GM04503 (cell line): ENCODE measurements at regions not wholly inside any gene's neighbourhood (a gene's known extent, or its start where the extent isn't known, plus 50 kb on each side); places are given as distances from the start of the nearest gene placed in this dataset.

Source experiments
- DNase-seq: peaks from one replicate; pipeline ENCODE4 v3.0.0-alpha.2; 2012; ENCODE audit warnings: low read depth

DNA sequence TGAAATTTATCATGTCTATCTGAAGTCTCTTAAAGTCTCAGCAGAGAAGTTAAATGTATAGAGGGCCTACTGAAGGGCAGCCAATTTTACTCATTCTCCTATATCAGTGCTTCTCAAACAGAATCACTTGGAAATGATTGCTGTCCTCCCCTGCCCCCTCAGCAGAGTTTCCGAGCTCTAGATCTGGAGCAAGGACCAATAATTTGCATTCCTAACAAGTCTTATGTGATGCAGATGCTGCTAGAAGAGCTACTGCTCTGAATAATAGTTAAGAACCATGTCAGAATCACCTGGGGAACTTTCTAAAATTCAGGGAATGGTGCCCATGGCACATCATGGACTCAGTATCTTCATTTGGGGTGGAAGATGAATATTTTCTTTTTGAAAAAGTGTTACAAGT is 105.6 kb upstream of the EPHA4 start:
- no peak for DNase-seq

DNA sequence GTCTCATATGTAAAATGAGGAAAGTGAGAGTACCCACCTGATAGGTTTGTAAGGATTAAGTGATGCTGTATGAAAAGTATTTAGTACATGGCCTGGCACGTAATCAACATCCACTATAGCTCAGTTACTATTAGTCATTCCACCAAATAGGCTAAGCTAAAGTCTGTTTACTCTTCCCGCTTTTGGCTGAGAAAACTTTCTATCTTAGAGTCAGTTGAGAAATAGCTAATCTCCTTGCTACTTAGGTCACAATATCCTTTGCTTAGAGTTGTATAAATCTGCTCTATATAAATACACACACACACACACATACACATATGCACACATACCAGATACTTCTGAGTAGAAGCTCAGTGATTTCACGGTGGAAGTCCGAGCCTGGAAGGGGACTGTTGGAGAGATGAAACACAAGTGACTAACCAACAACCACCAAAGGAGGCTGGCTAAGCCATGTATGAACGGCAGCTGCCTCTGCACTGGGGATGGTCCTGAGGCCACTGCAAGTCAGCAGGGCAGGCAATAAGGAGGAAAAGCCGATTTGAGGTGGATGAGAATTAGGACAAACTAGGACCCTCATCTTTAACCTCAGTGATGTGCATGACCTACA is 104.6 kb upstream of the EPHA4 start:
- no peak for DNase-seq

DNA sequence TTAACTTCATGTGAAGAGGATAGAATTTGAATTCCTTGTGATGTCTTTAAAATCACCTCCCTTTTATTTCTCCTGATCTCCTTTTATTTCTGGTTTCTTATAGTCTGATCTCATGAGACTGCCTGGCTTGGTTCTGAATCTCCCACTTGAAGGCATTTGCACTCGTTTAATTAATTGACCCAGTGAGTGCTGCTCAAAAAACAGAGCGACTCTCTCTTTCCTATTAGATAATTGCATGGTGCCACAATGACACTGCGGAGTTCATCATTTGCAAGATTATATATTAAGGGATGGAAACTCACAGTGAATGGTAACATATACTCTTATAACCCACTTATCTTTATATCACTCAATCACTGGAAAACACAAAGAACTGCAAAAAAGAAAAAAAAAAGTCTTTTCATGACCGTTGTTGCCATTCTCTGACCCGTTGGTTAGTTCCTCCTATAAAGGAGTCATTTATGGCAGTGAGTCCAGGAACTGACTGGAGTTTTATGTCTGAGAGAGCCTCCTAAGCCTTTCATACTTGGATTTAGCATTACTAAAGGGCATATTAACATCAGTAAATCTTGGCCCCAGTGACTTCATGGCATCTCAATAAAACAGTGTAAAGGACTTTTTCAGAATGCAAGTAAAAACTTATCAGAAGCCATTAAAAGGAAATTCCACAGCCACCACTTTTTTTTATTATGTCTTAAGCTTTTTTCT is 103.3 kb upstream of the EPHA4 start:
- DNase-seq = no peak

DNA sequence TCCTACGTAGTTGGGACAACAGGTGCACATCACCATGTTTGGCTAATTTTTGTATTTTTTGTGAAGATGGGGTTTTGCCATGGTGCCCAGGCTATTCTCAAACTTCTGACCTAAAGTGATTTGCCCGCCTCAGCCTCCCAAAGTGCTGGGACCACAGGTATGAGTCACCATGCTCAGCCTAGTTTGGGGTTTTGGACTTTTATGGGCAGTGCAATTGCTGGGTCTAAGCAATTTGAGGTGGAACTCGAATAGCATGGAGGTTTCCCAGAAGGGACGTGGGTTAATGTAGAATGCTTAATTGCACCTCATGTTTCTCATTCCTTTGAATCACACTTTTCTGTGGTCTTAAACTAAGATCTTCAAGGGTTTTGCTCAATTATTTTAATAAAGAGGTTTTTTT is 102.3 kb upstream of the EPHA4 start:
- DNase-seq = no peak

DNA sequence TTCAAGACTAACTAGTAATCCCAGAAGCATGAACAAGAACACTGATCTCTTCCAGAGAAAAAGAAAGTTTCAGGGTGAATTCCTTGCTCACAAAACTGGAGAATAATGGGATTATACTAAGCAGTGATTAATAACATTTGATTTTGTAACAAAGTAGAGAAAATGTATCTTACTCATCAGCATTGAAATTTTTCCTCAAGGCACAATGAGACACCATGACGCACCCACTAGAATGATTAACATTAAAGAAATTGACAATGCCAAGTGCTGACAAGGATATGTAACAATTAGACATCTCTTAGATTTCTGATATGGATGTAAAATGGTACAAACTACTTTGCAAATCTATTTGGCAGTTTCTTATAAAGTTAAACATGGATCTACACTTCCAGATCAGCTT is 101.1 kb upstream of the EPHA4 start:
- DNase-seq = no peak

DNA sequence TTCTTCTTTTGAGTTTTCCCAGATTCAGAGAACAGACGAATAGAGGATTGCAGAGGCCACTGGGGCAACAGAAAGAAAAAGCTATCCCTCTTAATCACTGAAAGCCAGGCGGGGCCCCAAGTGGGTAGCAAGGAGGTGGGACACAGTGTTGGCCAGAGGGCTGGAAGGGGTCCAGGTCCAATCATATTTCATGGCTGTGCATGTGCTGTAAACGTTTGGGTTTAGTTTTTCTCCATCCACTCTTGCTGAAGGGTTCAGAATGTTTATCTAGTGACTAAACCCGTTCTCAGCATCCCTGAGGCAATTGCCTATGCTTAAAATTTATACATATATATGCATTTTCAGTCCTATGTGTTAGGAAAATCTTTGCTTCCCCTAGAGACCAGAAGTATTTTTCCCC is 99.4 kb upstream of the EPHA4 start:
- DNase-seq = no peak

DNA sequence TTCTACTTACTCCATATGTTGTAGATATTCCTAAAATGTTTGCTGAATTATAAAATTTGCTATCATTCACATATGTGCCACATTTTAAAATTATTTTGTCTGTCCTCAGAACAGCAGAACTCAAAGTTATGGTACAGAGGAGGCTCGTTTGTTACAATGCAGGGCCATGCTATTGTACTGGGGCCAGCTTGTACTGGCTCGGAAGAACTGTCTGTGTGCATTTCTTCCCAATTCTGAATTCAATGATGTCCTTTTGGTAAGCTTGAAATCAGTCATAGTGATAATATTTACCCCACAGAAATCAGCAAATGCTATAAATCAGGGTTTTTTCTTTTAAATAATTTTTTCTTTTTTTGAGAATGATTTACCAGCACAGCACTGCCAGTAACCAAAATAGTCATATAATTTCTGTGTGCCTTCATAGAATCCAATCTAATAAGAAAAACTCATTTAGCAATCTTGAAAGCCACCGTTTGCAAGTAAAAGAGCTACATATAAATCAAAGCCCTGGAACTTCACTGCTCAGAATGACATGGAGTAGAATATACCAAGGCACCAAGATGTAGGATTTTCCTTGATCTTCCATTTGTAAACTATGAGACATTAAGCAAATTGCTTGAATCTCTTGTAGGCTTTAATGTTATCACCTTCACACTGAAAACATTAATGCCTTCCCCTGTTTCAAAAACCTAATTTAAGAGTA is 90.7 kb upstream of the EPHA4 start:
- no peak for DNase-seq

DNA sequence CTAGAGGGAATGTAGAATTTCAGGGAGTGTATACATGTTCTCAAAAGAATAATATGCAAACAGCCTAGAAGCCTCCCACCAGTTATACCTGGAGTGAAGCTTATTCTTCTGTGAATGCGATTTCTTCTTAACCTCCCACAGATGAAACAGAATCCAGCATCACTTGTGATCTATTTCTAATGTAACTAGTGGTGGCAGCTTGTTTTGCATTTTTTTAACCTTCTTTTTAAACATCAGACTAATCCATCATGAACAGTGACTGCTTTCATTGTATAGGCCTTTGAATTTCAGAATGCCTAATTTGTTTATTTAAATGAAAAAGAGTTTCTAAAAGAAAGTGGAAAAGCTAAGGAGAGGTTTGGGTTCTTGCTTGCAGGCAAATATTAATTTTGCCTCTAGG is 85.7 kb upstream of the EPHA4 start:
- DNase-seq = no peak

DNA sequence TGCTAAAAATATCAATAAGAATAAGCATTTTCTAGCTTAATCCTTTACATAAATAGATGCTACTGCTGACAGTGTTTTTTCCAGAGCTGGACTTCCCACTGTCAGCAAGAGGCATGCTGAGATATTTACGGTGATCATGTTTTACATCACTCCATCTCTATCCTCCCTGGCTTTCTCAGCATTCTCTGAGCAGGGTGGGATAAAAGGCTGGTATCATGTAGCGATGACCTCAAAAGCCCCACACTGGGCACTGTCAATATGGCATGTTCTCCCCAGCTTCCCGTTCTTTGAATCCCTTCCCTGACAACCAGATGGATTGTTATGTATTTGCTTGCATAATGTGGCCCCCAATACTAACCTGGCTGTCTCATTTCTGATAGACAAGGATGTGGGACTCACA is 83.2 kb upstream of the EPHA4 start:
- no peak for DNase-seq

DNA sequence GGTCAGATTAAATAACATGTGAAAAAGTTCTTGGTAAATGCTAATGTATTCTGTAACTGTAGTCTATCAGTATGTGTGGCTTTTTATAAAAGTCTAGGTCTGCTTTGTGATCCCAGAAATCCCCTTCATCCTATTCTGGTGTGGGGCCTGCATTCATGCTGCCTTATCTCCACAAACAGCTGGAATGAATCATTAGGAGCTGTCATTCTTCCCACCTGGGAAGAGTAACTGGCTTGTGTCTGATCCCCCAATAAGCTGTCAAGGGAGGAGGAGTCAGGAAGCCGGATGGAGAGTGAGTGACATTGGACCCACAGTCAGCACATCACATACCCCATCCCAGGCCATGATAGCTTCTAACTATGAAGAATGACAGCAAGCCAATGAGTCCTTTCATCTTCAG is 81.1 kb upstream of the EPHA4 start:
- no peak for DNase-seq

DNA sequence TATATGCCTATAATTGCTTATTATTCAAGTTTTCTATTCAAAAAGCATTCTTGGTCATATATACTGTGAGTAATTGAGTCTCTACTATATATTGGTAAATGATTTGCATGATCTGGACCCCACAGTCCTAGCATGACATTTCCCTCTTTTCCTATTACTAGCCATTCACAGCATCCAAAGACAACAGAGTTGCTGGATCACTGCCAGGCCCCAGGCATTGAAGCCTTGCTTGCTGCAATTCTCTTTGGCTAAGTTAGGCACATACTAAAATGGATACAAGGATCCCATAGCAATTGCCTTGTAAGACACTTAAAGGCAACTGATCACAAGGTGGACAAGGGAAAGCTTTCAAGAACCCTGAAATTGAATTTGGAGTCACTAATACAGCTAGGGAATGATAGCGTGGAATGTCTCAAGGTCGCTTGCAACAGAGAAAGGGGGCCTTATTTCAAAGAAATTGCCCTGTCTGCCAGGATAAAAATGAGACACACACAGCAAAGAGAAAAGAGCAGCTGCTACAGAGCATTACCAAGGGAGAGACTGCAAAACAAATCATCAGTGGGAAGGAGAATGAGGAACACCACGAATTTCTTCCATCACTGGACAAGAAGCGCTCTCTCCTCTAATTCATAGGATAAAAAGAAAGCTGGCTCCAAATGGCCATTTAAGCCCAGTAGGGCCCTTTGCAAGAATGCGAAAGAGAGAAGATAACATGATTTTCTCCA is 77.1 kb upstream of the EPHA4 start:
- DNase-seq = no peak

DNA sequence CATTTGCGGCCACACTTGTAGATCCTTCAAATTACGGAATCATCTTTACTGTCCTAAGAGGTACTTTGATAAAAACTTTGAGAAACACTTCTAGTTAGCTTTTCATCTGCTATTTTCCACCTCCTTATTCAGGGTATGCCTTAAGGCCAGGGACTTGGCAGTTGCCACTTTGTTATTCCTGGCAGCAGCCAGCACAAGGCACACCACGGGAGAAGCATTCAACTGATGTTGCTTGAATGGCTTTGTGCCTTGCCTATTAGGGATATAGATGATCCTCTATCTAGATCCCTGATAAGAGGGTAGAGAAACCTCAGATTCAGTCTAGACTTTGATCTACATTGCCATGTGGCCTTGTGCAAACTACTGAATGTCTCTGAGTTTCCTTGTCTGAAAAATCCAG is 70.3 kb upstream of the EPHA4 start:
- DNase-seq = no peak

DNA sequence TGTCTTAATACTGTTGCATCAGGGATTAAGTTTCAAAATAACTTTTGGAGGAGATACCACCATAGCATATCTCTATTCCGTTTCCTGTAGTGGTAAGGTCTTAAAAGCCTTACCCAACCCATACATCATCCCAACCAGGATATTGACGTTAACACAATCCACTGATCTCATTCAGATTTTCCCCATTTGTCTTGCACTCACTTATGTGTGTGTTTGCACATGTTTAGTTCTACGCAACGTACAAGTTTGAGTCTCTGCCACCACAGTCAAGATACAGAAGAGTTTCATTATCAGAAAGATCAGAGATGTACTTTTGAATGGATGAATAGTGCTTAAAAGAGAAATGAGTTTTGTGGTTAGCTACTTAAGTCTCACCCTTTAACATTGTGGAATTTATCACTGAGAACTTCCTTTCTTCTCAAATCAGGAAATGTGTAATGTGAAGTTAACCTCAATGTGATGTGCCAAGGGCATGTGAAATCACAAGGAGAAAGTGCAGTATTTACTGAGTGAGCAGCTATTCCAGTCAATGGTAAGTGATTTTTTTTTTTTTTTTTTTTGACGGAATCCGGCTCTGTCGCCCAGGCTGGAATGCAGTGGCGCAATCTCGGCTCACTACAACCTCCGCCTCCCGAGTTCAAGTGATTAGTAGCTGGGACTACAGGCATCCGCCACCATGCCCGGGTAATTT is 69.2 kb upstream of the EPHA4 start:
- no peak for DNase-seq

DNA sequence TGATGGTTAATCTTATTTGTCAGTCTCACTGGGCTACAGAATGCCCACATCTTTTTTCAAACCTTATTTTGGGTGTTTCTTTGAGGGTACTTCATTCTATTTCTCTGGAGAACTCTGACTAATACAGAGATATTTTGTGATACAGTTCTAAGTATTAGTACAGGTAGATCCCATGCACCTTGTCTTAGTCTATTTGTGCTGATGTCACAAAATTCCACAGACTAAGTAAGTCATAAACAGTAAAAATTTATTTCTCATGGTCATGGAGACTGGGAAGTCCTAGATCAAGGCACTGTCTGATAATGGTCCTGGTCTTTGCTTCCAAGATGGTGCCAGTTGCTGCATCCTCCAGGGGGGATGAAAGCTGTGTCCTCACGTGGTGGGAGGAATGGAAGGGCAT is 68.6 kb upstream of the EPHA4 start:
- no peak for DNase-seq

DNA sequence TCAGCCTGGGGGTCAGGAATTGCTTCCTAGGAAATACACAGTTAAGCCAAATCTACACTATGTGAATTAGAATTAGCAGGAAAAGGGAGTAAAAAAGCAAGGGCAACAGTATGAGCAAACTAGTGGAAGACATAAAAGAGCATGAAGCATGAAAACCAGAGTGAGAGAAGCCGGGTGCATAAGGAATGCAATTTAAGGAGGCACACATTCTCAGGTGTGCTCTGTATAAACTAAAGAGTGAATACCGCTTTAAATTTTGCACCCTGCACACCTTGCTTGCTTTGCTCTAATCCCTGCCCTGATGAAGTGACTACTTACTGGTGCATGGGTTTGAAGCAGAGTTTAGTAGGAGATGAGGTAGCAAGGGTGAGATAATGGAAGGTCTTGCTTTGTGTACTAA is 65.7 kb upstream of the EPHA4 start:
- DNase-seq = no peak

DNA sequence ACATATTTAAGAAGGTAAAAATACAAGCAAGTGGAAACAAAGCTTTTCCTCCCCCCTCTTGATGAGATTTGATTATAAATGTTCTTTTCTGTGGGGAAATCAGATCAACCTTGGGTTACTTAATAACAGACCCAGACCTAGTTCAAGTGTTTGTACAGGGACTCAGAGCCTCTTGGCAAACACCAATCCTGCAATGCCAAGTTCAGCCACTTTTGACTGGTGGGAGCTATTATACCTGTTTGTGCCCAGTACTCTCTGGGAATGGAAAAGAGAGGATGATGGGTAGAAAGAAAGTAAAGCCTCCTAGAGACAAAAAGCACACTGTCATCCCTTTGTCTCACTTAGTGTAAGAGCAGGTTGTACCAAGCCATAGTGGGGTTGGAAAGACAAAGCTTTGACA is 63.8 kb upstream of the EPHA4 start:
- DNase-seq = no peak

DNA sequence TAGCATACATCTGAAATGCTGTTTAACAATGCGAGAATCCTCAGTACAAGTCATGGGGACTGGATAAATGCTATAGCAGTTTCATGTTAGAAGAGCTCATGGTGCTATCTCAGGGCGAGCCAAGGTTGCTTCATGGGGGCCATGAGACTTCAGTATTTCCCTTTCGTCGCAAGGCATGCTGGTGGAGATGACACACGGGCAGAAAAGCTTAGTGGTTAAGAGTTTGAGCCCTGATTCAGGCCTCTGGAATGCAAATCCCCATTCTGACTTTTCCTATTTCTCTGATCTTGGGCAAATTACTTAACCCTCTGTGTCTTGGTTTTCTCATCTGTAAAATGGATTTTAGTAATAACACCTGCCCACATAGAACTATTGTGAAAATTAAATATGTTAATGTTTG is 57.4 kb upstream of the EPHA4 start:
- peak; percentile 65 for DNase-seq

DNA sequence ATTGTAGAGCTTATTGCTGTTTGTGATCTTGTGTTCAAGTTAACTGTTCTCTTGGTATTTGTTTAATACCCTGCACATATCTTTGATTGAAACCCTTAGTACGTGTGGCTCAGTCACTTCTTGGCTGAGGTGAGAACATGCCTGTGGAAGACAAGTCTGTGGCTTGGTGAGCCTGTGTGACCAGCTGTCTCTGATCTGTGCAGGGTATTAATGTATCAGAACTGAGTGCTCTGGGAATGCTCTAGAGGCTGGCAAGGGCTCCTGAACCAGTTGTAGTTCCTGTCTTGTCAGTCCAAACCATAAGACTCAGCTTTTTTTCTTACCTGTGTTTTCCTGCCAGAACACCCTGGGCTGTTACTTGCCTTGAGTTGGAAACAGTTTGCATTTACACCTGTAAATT is 52.4 kb upstream of the EPHA4 start:
- no peak for DNase-seq
